ENCODE measurements at regions not wholly inside any gene's neighbourhood (a gene's known extent, or its start where the extent isn't known, plus 50 kb on each side); places are given as distances from the start of the nearest gene placed in this dataset.
A peak's percentile ranks its signal among the peaks of the same experiment; 100 is the strongest.
"Not testable (repeated sequence)": the region's sequence is repeated elsewhere in the genome, so short reads cannot be mapped to it uniquely, and the experiment has no call there.

DNA sequence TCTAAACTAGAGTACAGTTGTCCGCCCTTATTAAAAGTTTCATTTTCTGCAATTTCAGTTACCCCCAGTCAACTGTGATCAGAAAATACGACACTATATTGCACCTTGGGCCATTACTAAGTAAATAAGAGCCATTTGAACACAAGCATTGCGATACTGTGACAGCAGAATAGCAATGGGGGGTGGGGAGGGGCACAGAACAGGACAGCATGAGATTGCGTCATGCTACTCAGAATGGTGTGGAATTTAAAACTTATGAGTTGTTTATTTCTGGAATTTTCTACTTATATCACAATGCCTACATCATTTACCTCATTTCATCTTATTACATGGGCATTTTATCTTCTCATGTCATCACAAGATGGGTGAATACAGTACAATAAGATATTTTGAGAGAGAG is 166.3 kb downstream of the MANEA start:
- H3K36me3 Mint-ChIP-seq (ENCODE audit: low read depth): no peaks in the 10 kb centered on the region
- DNase-seq: no peak

DNA sequence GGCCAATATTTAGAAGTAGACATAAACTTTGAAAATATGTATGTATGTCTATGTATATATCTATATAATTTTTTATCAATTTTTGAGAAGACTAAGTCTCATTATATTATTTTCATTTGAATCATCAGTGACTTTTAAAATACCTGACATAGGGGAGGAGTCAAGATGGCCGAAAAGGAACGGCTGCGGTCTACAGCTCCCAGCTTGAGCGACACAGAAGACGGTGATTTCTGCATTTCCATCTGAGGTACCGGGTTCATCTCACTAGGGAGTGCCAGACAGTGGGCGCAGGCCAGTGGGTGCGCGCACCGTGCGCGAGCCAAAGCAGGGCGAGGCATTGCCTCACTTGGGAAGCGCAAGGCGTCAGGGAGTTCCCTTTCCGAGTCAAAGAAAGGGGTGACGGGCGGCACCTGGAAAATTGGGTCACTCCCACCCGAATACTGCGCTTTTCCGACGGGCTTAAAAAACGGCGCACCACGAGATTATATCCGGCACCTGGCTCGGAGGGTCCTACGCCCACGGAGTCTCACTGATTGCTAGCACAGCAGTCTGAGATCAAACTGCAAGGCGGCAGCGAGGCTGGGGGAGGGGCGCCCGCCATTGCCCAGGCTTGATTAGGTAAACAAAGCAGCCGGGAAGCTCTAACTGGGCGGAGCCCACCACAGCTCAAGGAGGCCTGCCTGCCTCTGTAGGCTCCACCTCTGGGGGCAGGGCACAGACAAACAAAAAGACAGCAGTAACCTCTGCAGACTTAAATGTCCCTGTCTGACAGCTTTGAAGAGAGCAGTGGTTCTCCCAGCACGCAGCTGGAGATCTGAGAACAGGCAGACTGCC is 181.1 kb downstream of the MANEA start:
- H3K27me3 Mint-ChIP-seq (ENCODE audit: low read depth, poor library complexity); H3K36me3 Mint-ChIP-seq (ENCODE audit: low read depth); H3K4me1 Mint-ChIP-seq; H3K27ac Mint-ChIP-seq; DNase-seq: not testable (repeated sequence)
- Mint-ChIP-seq H3K4me3 (peak overlapping the region; percentile 42), H3K9me3 (peaks cover 13% of the 10 kb centered on the region)

More for the DNA sequence above, 166.3 kb downstream of the MANEA start:
- no peaks in the 10 kb centered on the region for H3K27me3 Mint-ChIP-seq (ENCODE audit: low read depth, poor library complexity)
- no peak overlapping the region for H3K4me3 Mint-ChIP-seq
- no peak for TF ChIP-seq CTCF (IDR thresholded peaks at IDR 0.05)
- H3K9me3 Mint-ChIP-seq: no peaks in the 10 kb centered on the region
- no peak overlapping the region for H3K27ac Mint-ChIP-seq
- H3K4me1 Mint-ChIP-seq: no peaks in the 10 kb centered on the region

GRCh38 chr6:95767897-95768463 is 190.6 kb downstream of the MANEA start:
- no peak overlapping the region for H3K27ac Mint-ChIP-seq
- H3K9me3 Mint-ChIP-seq: no peaks in the 10 kb centered on the region
- TF ChIP-seq CTCF (IDR thresholded peaks at IDR 0.05): no peak

GRCh38 chr6:95768539-95768938 is 191.2 kb downstream of the MANEA start:
- no peak for TF ChIP-seq CTCF (IDR thresholded peaks at IDR 0.05)
- H3K9me3 Mint-ChIP-seq: no peaks in the 10 kb centered on the region
- no peaks in the 10 kb centered on the region for H3K27me3 Mint-ChIP-seq (ENCODE audit: low read depth, poor library complexity)
- H3K4me3 Mint-ChIP-seq: no peak overlapping the region
- no peaks in the 10 kb centered on the region for H3K36me3 Mint-ChIP-seq (ENCODE audit: low read depth)
- peak; percentile 5 for DNase-seq
- H3K4me1 Mint-ChIP-seq: no peaks in the 10 kb centered on the region
- no peak overlapping the region for H3K27ac Mint-ChIP-seq

More at GRCh38 chr6:95767897-95768463, 190.6 kb downstream of the MANEA start:
- Mint-ChIP-seq H3K4me1 (no peaks in the 10 kb centered on the region), H3K4me3 (no peak overlapping the region), H3K36me3 (ENCODE audit: low read depth) (no peaks in the 10 kb centered on the region), H3K27me3 (ENCODE audit: low read depth, poor library complexity) (no peaks in the 10 kb centered on the region)
- DNase-seq: no peak

- no peak for DNase-seq
- Mint-ChIP-seq H3K4me3 (no peak overlapping the region), H3K27me3 (ENCODE audit: low read depth, poor library complexity) (no peaks in the 10 kb centered on the region), H3K4me1 (no peaks in the 10 kb centered on the region), H3K9me3 (no peaks in the 10 kb centered on the region), H3K27ac (no peak overlapping the region), H3K36me3 (ENCODE audit: low read depth) (no peaks in the 10 kb centered on the region)
- TF ChIP-seq CTCF (IDR thresholded peaks at IDR 0.05): no peak
These were observed 200.0 kb downstream of the MANEA start for GRCh38 chr6:95777338-95777737.

- no peak for DNase-seq
- Mint-ChIP-seq H3K9me3 (no peaks in the 10 kb centered on the region), H3K27me3 (ENCODE audit: low read depth, poor library complexity) (no peaks in the 10 kb centered on the region), H3K27ac (no peak overlapping the region), H3K36me3 (ENCODE audit: low read depth) (no peaks in the 10 kb centered on the region), H3K4me3 (no peak overlapping the region), H3K4me1 (no peaks in the 10 kb centered on the region)
- TF ChIP-seq CTCF (IDR thresholded peaks at IDR 0.05): no peak
These were observed 202.7 kb downstream of the MANEA start for GRCh38 chr6:95780037-95780436.
